ENCODE measurements at regions not wholly inside any gene's neighbourhood (a gene's known extent, or its start where the extent isn't known, plus 50 kb on each side); places are given as distances from the start of the nearest gene placed in this dataset.

GRCh38 chr12:43094886-43095575 lies 457.0 kb downstream of the ADAMTS20 start:
- peak; percentile 49 for DNase-seq

GRCh38 chr12:43090981-43091380 lies 461.0 kb downstream of the ADAMTS20 start:
- DNase-seq: no peak

GRCh38 chr12:43087195-43088091 lies 464.6 kb downstream of the ADAMTS20 start:
- no peak for DNase-seq

- DNase-seq: no peak
These were observed 472.5 kb downstream of the ADAMTS20 start for GRCh38 chr12:43079476-43079875.

GRCh38 chr12:43078976-43079375 lies 473.0 kb downstream of the ADAMTS20 start:
- no peak for DNase-seq

GRCh38 chr12:43072431-43072830 lies 479.6 kb downstream of the ADAMTS20 start:
- DNase-seq: no peak

- DNase-seq: no peak
These were observed 480.2 kb upstream of the PRICKLE1 start for GRCh38 chr12:43069768-43070221.

GRCh38 chr12:43066471-43066870 lies 476.9 kb upstream of the PRICKLE1 start:
- DNase-seq: no peak

- DNase-seq: no peak
These were observed 474.1 kb upstream of the PRICKLE1 start for GRCh38 chr12:43063650-43064049.

GRCh38 chr12:43062201-43062895 lies 472.8 kb upstream of the PRICKLE1 start:
- DNase-seq: no peak

GRCh38 chr12:43060742-43061141 lies 471.2 kb upstream of the PRICKLE1 start:
- DNase-seq: peak; percentile 40

- no peak for DNase-seq
These were observed 469.1 kb upstream of the PRICKLE1 start for GRCh38 chr12:43058616-43059015.

- no peak for DNase-seq
These were observed 468.0 kb upstream of the PRICKLE1 start for GRCh38 chr12:43057566-43057965.

GRCh38 chr12:43054085-43054484 lies 464.5 kb upstream of the PRICKLE1 start:
- DNase-seq: no peak

- DNase-seq: no peak
These were observed 462.9 kb upstream of the PRICKLE1 start for GRCh38 chr12:43052441-43052840.

GRCh38 chr12:43044241-43044640 lies 454.7 kb upstream of the PRICKLE1 start:
- DNase-seq: no peak

GRCh38 chr12:43038991-43039390 lies 449.4 kb upstream of the PRICKLE1 start:
- DNase-seq: no peak

- DNase-seq: no peak
These were observed 440.4 kb upstream of the PRICKLE1 start for GRCh38 chr12:43029971-43030370.

GRCh38 chr12:43028826-43029225 lies 439.3 kb upstream of the PRICKLE1 start:
- no peak for DNase-seq

- no peak for DNase-seq
These were observed 433.3 kb upstream of the PRICKLE1 start for GRCh38 chr12:43022838-43023237.

GRCh38 chr12:43015090-43015737 lies 425.7 kb upstream of the PRICKLE1 start:
- no peak for DNase-seq

- DNase-seq: no peak
These were observed 421.9 kb upstream of the PRICKLE1 start for GRCh38 chr12:43011383-43011926.

GRCh38 chr12:43009846-43010240 lies 420.3 kb upstream of the PRICKLE1 start:
- no peak for DNase-seq
